ENCODE measurements at regions not wholly inside any gene's neighbourhood (a gene's known extent, or its start where the extent isn't known, plus 50 kb on each side); places are given as distances from the start of the nearest gene placed in this dataset.
A peak's percentile ranks its signal among the peaks of the same experiment; 100 is the strongest.

- Histone ChIP-seq H3K36me3 (no peaks in the 10 kb centered on the region), H3K4me1 (peaks cover 0 to 45% (median 31%) of the 10 kb centered on the region in 12 donors), H3K4me3 (no peak overlapping the region), H3K27me3 (no peaks in the 10 kb centered on the region), H3K27ac (peak overlapping the region in 5 of 12 donors; percentile 32 to 86 (median 79)), H3K9me3 (no peaks in the 10 kb centered on the region)
- 42 to 54% (median 46%) methylated on average over 3 of the region's 3 CpGs for WGBS, 4 donors
- no peak for TF ChIP-seq POLR2A (IDR thresholded peaks at IDR 0.05)
- TF ChIP-seq, protein P1, sequence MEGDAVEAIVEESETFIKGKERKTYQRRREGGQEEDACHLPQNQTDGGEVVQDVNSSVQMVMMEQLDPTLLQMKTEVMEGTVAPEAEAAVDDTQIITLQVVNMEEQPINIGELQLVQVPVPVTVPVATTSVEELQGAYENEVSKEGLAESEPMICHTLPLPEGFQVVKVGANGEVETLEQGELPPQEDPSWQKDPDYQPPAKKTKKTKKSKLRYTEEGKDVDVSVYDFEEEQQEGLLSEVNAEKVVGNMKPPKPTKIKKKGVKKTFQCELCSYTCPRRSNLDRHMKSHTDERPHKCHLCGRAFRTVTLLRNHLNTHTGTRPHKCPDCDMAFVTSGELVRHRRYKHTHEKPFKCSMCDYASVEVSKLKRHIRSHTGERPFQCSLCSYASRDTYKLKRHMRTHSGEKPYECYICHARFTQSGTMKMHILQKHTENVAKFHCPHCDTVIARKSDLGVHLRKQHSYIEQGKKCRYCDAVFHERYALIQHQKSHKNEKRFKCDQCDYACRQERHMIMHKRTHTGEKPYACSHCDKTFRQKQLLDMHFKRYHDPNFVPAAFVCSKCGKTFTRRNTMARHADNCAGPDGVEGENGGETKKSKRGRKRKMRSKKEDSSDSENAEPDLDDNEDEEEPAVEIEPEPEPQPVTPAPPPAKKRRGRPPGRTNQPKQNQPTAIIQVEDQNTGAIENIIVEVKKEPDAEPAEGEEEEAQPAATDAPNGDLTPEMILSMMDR (IDR thresholded peaks at IDR 0.05), result peak; percentile 60 to 84 (median 77)
- DNase-seq, result peak; percentile 82 to 91 (median 88)
- ATAC-seq, result peak; percentile 62 to 87 (median 80)
- intact Hi-C loops (cut with DNase I), result loop anchor here (1.0 to 10.0 kb wide), 14 partner anchors 44 to 436 kb away; partner anchors contain the start of gene CDC42EP3 (in 3 of the 10)
These were observed 92.4 kb upstream of the RMDN2 start for GRCh38 chr2:37832590-37833197.

DNA sequence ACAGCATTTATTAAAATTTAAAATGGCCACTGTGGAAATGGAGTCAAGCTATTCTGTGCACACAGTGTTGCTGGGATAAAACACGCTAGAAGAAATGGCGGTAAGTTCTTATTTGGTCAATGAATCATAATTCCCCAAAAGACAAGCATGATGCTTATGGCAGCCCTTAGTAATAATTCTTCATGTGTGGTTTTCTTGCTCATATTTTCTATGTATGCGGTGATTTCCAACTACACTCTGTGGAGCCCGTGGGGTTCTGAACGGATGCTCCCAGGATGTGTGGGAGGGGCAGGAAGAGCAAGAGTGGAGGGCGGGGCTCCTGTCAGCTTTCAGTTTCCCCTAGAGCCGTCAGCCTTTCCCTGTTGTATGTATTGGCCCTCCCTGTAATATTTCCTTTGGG lies 91.7 kb upstream of the RMDN2 start:
- DNase-seq, result no peak
- intact Hi-C loops (cut with DNase I), result loop anchor here (2.0 to 10.0 kb wide), 11 partner anchors 43 to 437 kb away; partner anchors contain the start of gene CDC42EP3 (in 3 of the 10)
- H3K9me3 ChIP-seq, result no peaks in the 10 kb centered on the region
- no peak overlapping the region for H3K27ac ChIP-seq
- no peak for TF ChIP-seq POLR2A (IDR thresholded peaks at IDR 0.05)
- TF ChIP-seq, protein P1 (IDR thresholded peaks at IDR 0.05), result no peak
- no peak overlapping the region for H3K4me3 ChIP-seq
- 42 to 45% (median 43%) methylated on average over 7 of the region's 7 CpGs for WGBS, 4 donors
- H3K4me1 ChIP-seq, result peaks cover 0 to 42% (median 26%) of the 10 kb centered on the region in 12 donors
- no peaks in the 10 kb centered on the region for H3K27me3 ChIP-seq
- no peaks in the 10 kb centered on the region for H3K36me3 ChIP-seq
- ATAC-seq, result no peak

- no peaks in the 10 kb centered on the region for H3K36me3 ChIP-seq
- ATAC-seq (no peak), DNase-seq (no peak)
- no peaks in the 10 kb centered on the region for H3K27me3 ChIP-seq
- no peak overlapping the region for H3K27ac ChIP-seq
- intact Hi-C loops (cut with DNase I), result loop anchor here in 2 of 10 donors (2.0 to 10.0 kb wide), 2 partner anchors 41 to 49 kb away; no protein-coding TSS in a partner anchor
- no peak overlapping the region for H3K4me3 ChIP-seq
- TF ChIP-seq POLR2A (IDR thresholded peaks at IDR 0.05), result no peak
- TF ChIP-seq, protein P1 (IDR thresholded peaks at IDR 0.05), result no peak
- 78 to 97% (median 95%) methylated on average over 3 of the region's 3 CpGs for WGBS, 4 donors
- peaks cover 0 to 19% (median 6%) of the 10 kb centered on the region in 12 donors for H3K4me1 ChIP-seq
- no peaks in the 10 kb centered on the region for H3K9me3 ChIP-seq
These were observed 88.8 kb upstream of the RMDN2 start for GRCh38 chr2:37836270-37836669.

DNA sequence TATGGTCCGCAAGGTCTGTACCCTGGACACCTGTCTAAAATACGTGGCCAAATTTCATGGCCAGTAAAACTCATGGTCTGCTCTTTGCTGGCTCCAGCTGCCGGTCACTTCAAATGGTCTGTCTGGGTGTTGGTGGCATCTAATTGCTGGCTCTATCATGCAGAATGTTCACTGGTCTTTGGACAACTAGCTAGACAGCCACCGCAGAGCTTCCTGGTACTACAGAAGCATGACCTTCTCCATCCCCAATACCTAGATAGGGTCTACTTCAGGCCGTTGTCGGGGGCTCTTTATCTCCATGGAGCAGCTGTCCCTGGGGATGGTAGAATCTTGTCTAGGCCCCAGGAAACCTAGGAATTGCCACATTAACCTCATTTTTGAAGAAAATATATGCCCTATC lies 88.4 kb upstream of the RMDN2 start:
- H3K9me3 ChIP-seq, result no peaks in the 10 kb centered on the region
- no peak for ATAC-seq
- peak overlapping the region in 1 of 12 donors; percentile 65 for H3K27ac ChIP-seq
- no peaks in the 10 kb centered on the region for H3K36me3 ChIP-seq
- TF ChIP-seq POLR2A (IDR thresholded peaks at IDR 0.05), result no peak
- TF ChIP-seq, protein P1 (IDR thresholded peaks at IDR 0.05), result no peak
- H3K27me3 ChIP-seq, result no peaks in the 10 kb centered on the region
- DNase-seq, result no peak
- peaks cover 0 to 19% (median 3%) of the 10 kb centered on the region in 12 donors for H3K4me1 ChIP-seq
- intact Hi-C loops (cut with DNase I), result loop anchor here in 2 of 10 donors (2.0 to 10.0 kb wide), 2 partner anchors 40 to 48 kb away; no protein-coding TSS in a partner anchor
- 86 to 93% (median 89%) methylated on average over 6 of the region's 6 CpGs for WGBS, 4 donors
- no peak overlapping the region for H3K4me3 ChIP-seq
